Coronary artery (tissue), 2 donors: ENCODE measurements at regions not wholly inside any gene's neighbourhood (a gene's known extent, or its start where the extent isn't known, plus 50 kb on each side); places are given as distances from the start of the nearest gene placed in this dataset.
"Not testable (repeated sequence)": the region's sequence is repeated elsewhere in the genome, so short reads cannot be mapped to it uniquely, and the experiment has no call there.

Experiments used
- DNase-seq: peaks from one replicate; pipeline ENCODE4 v3.0.0-alpha.2; 2017; ENCODE audit warnings: low spot score
- H3K27ac ChIP-seq, 2 donors: fragments of 200-600 bp; sonication (generic); one replicate each; pipeline ENCODE4 v1.5.1; 2016 to 2019
- H3K4me3 ChIP-seq: fragments of 200-600 bp; sonication (generic); 2 replicates; pipeline ENCODE4 v1.5.1; 2016; ENCODE audit warnings: mild to moderate bottlenecking, moderate library complexity
- CTCF ChIP-seq: fragments of 200-600 bp; sonication (generic); IDR thresholded peaks from one replicate; pipeline ENCODE4 v1.5.1; 2019; ENCODE audit warnings: antibody characterized with exemption

GRCh38 chr10:91745090-91745831 is 53.0 kb upstream of the TNKS2 start:
- no peak overlapping the region for H3K4me3 ChIP-seq
- TF ChIP-seq CTCF: no peak
- no peak for DNase-seq
- H3K27ac ChIP-seq: no peak overlapping the region

GRCh38 chr10:91743465-91743864 is 54.8 kb upstream of the TNKS2 start:
- no peak for DNase-seq
- TF ChIP-seq CTCF: no peak
- Histone ChIP-seq H3K4me3 (no peak overlapping the region), H3K27ac (no peak overlapping the region)

- H3K4me3 ChIP-seq: no peak overlapping the region
- no peak for TF ChIP-seq CTCF
- no peak for DNase-seq
Measured at GRCh38 chr10:91742229-91742628, 56.0 kb upstream of the TNKS2 start.

GRCh38 chr10:91741356-91741755 is 56.9 kb upstream of the TNKS2 start:
- DNase-seq: no peak
- Histone ChIP-seq H3K27ac (no peak overlapping the region), H3K4me3 (no peak overlapping the region)
- TF ChIP-seq CTCF: no peak

More at GRCh38 chr10:91742229-91742628, 56.0 kb upstream of the TNKS2 start:
- H3K27ac ChIP-seq: no peak overlapping the region

- no peak for TF ChIP-seq CTCF
- no peak for DNase-seq
- H3K27ac ChIP-seq: no peak overlapping the region
Measured at GRCh38 chr10:91740353-91740924, 57.8 kb upstream of the TNKS2 start.

GRCh38 chr10:91732265-91732664 is 66.0 kb upstream of the TNKS2 start:
- H3K27ac ChIP-seq, H3K4me3 ChIP-seq, DNase-seq: not testable (repeated sequence)

More at GRCh38 chr10:91740353-91740924, 57.8 kb upstream of the TNKS2 start:
- no peak overlapping the region for H3K4me3 ChIP-seq

- not testable (repeated sequence) for H3K4me3 ChIP-seq, H3K27ac ChIP-seq, DNase-seq
Measured at GRCh38 chr10:91729339-91729738, 68.9 kb upstream of the TNKS2 start.

GRCh38 chr10:91726355-91726754 is 71.9 kb upstream of the TNKS2 start:
- Histone ChIP-seq H3K27ac (no peak overlapping the region), H3K4me3 (no peak overlapping the region)
- no peak for DNase-seq
- no peak for TF ChIP-seq CTCF
